Ishikawa (cell line): ENCODE measurements at regions not wholly inside any gene's neighbourhood (a gene's known extent, or its start where the extent isn't known, plus 50 kb on each side); places are given as distances from the start of the nearest gene placed in this dataset.

Experiments used
- CEBPB ChIP-seq: IDR thresholded peaks from 2 replicates; pipeline ENCODE4 v1.6.1; 2012
- CREB1 ChIP-seq: IDR thresholded peaks from 2 replicates; pipeline ENCODE4 v1.6.1; 2012; ENCODE audit warnings: low read depth
- EP300 ChIP-seq: IDR thresholded peaks from 2 replicates; pipeline ENCODE4 v1.6.1; 2012; ENCODE audit warnings: borderline replicate concordance
- FOXM1 ChIP-seq: IDR thresholded peaks from 2 replicates; pipeline ENCODE4 v1.6.1; 2012; ENCODE audit warnings: low read depth, borderline replicate concordance
- MAX ChIP-seq: IDR thresholded peaks from 2 replicates; pipeline ENCODE4 v1.6.1; 2012
- NFIC ChIP-seq: IDR thresholded peaks from 2 replicates; pipeline ENCODE4 v1.6.1; 2012
- RAD21 ChIP-seq: IDR thresholded peaks from 2 replicates; pipeline ENCODE4 v1.6.1; 2012; ENCODE audit warnings: low read depth
- TAF1 ChIP-seq: IDR thresholded peaks from 2 replicates; pipeline ENCODE4 v1.6.1; 2012; ENCODE audit warnings: low read depth, mild to moderate bottlenecking
- TCF12 ChIP-seq: IDR thresholded peaks from 2 replicates; pipeline ENCODE4 v1.6.1; 2012; ENCODE audit warnings: low read depth
- TEAD4 ChIP-seq: IDR thresholded peaks from 2 replicates; pipeline ENCODE4 v1.6.1; 2012
- USF1 ChIP-seq: IDR thresholded peaks from 2 replicates; pipeline ENCODE4 v1.6.1; 2012
- YY1 ChIP-seq: IDR thresholded peaks from 2 replicates; pipeline ENCODE4 v1.6.1; 2012; ENCODE audit warnings: low read depth
- ZBTB7A ChIP-seq: IDR thresholded peaks from 2 replicates; pipeline ENCODE4 v1.6.1; 2012; ENCODE audit warnings: low read depth
- TF ChIP-seq, protein P1 (sequence below): IDR thresholded peaks from 2 replicates; pipeline ENCODE4 v1.6.1; 2012; ENCODE audit warnings: low read depth, mild to moderate bottlenecking

- TF ChIP-seq, protein P1, sequence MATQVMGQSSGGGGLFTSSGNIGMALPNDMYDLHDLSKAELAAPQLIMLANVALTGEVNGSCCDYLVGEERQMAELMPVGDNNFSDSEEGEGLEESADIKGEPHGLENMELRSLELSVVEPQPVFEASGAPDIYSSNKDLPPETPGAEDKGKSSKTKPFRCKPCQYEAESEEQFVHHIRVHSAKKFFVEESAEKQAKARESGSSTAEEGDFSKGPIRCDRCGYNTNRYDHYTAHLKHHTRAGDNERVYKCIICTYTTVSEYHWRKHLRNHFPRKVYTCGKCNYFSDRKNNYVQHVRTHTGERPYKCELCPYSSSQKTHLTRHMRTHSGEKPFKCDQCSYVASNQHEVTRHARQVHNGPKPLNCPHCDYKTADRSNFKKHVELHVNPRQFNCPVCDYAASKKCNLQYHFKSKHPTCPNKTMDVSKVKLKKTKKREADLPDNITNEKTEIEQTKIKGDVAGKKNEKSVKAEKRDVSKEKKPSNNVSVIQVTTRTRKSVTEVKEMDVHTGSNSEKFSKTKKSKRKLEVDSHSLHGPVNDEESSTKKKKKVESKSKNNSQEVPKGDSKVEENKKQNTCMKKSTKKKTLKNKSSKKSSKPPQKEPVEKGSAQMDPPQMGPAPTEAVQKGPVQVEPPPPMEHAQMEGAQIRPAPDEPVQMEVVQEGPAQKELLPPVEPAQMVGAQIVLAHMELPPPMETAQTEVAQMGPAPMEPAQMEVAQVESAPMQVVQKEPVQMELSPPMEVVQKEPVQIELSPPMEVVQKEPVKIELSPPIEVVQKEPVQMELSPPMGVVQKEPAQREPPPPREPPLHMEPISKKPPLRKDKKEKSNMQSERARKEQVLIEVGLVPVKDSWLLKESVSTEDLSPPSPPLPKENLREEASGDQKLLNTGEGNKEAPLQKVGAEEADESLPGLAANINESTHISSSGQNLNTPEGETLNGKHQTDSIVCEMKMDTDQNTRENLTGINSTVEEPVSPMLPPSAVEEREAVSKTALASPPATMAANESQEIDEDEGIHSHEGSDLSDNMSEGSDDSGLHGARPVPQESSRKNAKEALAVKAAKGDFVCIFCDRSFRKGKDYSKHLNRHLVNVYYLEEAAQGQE = no peak
- no peak for TF ChIP-seq TEAD4
- TF ChIP-seq CREB1 = no peak
- TF ChIP-seq MAX = no peak
- TF ChIP-seq YY1 = no peak
These were observed 141.5 kb upstream of the MPHOSPH6 start for GRCh38 chr16:82311528-82311927.

GRCh38 chr16:82302042-82302727 lies 132.2 kb upstream of the MPHOSPH6 start:
- TF ChIP-seq CREB1 = no peak
- TF ChIP-seq TEAD4 = no peak
- TF ChIP-seq, protein P1 = no peak

DNA sequence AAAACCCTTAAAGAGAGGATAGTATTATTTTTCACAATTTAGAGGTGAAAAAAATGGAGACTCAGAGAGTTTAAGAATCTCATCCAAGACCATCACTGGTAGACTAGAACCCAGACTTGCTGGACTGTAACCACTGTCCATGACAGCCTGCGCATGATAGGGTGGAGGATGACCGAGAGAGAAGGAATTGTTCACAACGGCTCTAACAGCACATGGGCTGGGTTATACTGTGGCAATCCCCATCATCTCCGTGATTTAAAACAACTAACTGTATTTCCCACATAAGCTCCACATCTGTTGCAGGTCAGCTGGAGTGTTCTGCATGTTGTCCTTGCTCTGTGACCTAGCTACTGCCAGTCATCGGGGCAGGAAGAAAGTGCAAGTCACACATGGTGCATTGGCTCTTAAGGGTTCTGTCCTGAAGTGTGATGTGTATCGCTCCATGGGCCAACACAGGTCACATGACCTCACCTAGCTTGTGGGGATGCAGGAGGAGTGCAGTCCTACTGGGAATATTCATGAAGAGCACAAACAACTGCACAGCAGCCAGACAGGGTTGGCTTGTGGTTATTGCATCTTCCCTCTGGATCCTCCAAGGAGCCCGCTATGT lies 131.2 kb upstream of the MPHOSPH6 start:
- TF ChIP-seq USF1 (no peak), EP300 (no peak), CREB1 (no peak), FOXM1 (no peak), TAF1 (no peak), YY1 (no peak)

DNA sequence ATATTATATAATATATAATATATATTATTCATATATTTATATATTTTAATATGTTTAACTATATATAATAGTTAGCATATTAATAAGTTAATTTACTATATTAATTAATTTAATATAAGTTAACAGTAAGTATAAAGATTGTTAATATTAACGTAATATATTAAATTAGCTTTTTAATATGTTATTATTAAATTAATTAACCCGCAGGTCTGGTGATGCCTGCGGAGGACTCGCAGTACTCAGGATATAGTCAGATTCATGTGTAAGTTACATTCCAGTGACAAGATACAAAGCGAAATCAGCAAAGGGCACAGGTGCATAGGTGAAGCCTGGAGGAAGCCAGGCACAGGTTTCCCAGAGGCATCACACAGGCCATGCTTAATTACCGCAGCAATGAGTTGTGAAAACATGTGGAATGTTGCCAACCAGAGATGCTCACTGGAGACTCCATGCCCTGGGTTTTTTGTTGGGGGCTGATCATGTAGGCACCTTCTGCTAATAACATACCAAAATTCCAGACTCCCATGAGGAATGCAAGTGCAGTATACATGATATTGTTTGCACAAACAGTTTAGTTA lies 130.4 kb upstream of the MPHOSPH6 start:
- TF ChIP-seq NFIC = no peak
- TF ChIP-seq ZBTB7A = no peak
- TF ChIP-seq CEBPB = no peak
- TF ChIP-seq YY1 = no peak
- TF ChIP-seq TCF12 = no peak
- no peak for TF ChIP-seq TEAD4
- no peak for TF ChIP-seq CREB1
- TF ChIP-seq FOXM1 = no peak
- TF ChIP-seq TAF1 = no peak
- no peak for TF ChIP-seq USF1
- no peak for TF ChIP-seq EP300

- TF ChIP-seq USF1 (no peak), TEAD4 (no peak), NFIC (no peak), YY1 (no peak), TAF1 (no peak), TCF12 (no peak), EP300 (no peak), CREB1 (no peak), CEBPB (no peak), ZBTB7A (no peak), FOXM1 (no peak), RAD21 (no peak)
- TF ChIP-seq, protein P1 = no peak
These were observed 128.4 kb upstream of the MPHOSPH6 start for GRCh38 chr16:82298472-82298871.
